WTC11 (cell line): ENCODE measurements at regions not wholly inside any gene's neighbourhood (a gene's known extent, or its start where the extent isn't known, plus 50 kb on each side); places are given as distances from the start of the nearest gene placed in this dataset.
"Not testable (repeated sequence)": the region's sequence is repeated elsewhere in the genome, so short reads cannot be mapped to it uniquely, and the experiment has no call there.

ENCODE experiments used
- ATAC-seq: fragments of 200-7000 bp; cut with Tn5 transposase; 2 replicates; pipeline ENCODE4 v1.10.0; 2021; ENCODE audit warnings: mild to moderate bottlenecking, moderate library complexity
- CTCF ChIA-PET: fragments of 300-600 bp; sonication (Branson Sonifier 250); formaldehyde crosslinking; loops from one replicate; lab custom pipeline; 2021; ENCODE audit warnings: antibody characterized with exemption; lab: Charles Lee
- POLR2A ChIA-PET: fragments of 350-600 bp; sonication (Branson Sonifier 250); formaldehyde crosslinking; loops from one replicate; lab custom pipeline; 2021; ENCODE audit warnings: antibody characterized with exemption; lab: Charles Lee
- DNase-seq: peaks from one replicate; pipeline ENCODE4 v3.0.0; 2021; ENCODE audit warnings: low spot score
- H3K27ac Mint-ChIP-seq: 2 replicates; pipeline ENCODE4 v1.8.0; 2021; ENCODE audit warnings: mixed read lengths
- H3K27me3 Mint-ChIP-seq: 2 replicates; pipeline ENCODE4 v1.8.0; 2021; ENCODE audit warnings: low read depth, mild to moderate bottlenecking, moderate library complexity, mixed read lengths
- H3K36me3 Mint-ChIP-seq: 2 replicates; pipeline ENCODE4 v1.8.0; 2021; ENCODE audit warnings: mixed read lengths
- H3K4me1 Mint-ChIP-seq: 2 replicates; pipeline ENCODE4 v1.8.0; 2022; ENCODE audit warnings: mixed read lengths
- H3K4me3 Mint-ChIP-seq: 2 replicates; pipeline ENCODE4 v1.8.0; 2021; ENCODE audit warnings: mild to moderate bottlenecking, moderate library complexity, mixed read lengths
- H3K9me3 Mint-ChIP-seq: 2 replicates; pipeline ENCODE4 v1.8.0; 2021; ENCODE audit warnings: mixed read lengths
- AR ChIP-seq: fragments of 250-450 bp; sonication (Bioruptor Pico); IDR thresholded peaks from 2 replicates; pipeline ENCODE4 v1.9.0; 2021; ENCODE audit warnings: mild to moderate bottlenecking
- CDX4 ChIP-seq: fragments of 250-450 bp; sonication (Bioruptor Pico); IDR thresholded peaks from 2 replicates; pipeline ENCODE4 v1.9.0; 2021; ENCODE audit warnings: moderate library complexity, mild to moderate bottlenecking, inconsistent platforms, borderline replicate concordance
- CREB1 ChIP-seq: sonication (generic); formaldehyde crosslinking; IDR thresholded peaks from 2 replicates; pipeline ENCODE4 v1.8.0; 2023; ENCODE audit warnings: mild to moderate bottlenecking, missing genetic modification reagents
- ERG ChIP-seq: fragments of 250-450 bp; sonication (Bioruptor Pico); IDR thresholded peaks from 2 replicates; pipeline ENCODE4 v1.8.0; 2021; ENCODE audit warnings: mild to moderate bottlenecking
- FOXJ3 ChIP-seq: sonication (generic); formaldehyde crosslinking; IDR thresholded peaks from 2 replicates; pipeline ENCODE4 v1.9.0; 2021; ENCODE audit warnings: missing genetic modification reagents, mild to moderate bottlenecking, borderline replicate concordance
- FOXK1 ChIP-seq: sonication (generic); formaldehyde crosslinking; IDR thresholded peaks from 2 replicates; pipeline ENCODE4 v1.8.0; 2022; ENCODE audit warnings: mild to moderate bottlenecking, moderate library complexity, missing genetic modification reagents
- FOXP1 ChIP-seq: sonication (generic); formaldehyde crosslinking; IDR thresholded peaks from 2 replicates; pipeline ENCODE4 v1.8.0; 2022; ENCODE audit warnings: missing genetic modification reagents, mild to moderate bottlenecking, moderate library complexity, borderline replicate concordance
- GABPB1 ChIP-seq: sonication (generic); formaldehyde crosslinking; IDR thresholded peaks from 2 replicates; pipeline ENCODE4 v1.8.1; 2023; ENCODE audit warnings: mild to moderate bottlenecking, missing genetic modification reagents
- GTF2I ChIP-seq: fragments of 250-450 bp; sonication (Bioruptor Pico); conservative IDR thresholded peaks from 2 replicates; pipeline ENCODE4 v1.4.0; 2021; ENCODE audit warnings: mild to moderate bottlenecking
- IRF2 ChIP-seq: sonication (generic); formaldehyde crosslinking; IDR thresholded peaks from 2 replicates; pipeline ENCODE4 v1.8.0; 2022; ENCODE audit warnings: low read depth, missing genetic modification reagents, borderline replicate concordance
- JUN ChIP-seq: sonication (generic); formaldehyde crosslinking; IDR thresholded peaks from 2 replicates; pipeline ENCODE4 v1.8.0; 2023; ENCODE audit warnings: mild to moderate bottlenecking, missing genetic modification reagents
- NFATC4 ChIP-seq: fragments of 250-450 bp; sonication (Bioruptor Pico); IDR thresholded peaks from 2 replicates; pipeline ENCODE4 v1.9.0; 2021; ENCODE audit warnings: mild to moderate bottlenecking
- NFE2L1 ChIP-seq: sonication (generic); formaldehyde crosslinking; IDR thresholded peaks from 2 replicates; pipeline ENCODE4 v1.8.1; 2023; ENCODE audit warnings: missing genetic modification reagents
- NR2C2 ChIP-seq: sonication (generic); formaldehyde crosslinking; IDR thresholded peaks from 2 replicates; pipeline ENCODE4 v1.8.0; 2022; ENCODE audit warnings: mild to moderate bottlenecking, missing genetic modification reagents
- PREB ChIP-seq: sonication (generic); formaldehyde crosslinking; IDR thresholded peaks from 2 replicates; pipeline ENCODE4 v1.8.1; 2022; ENCODE audit warnings: mild to moderate bottlenecking, missing genetic modification reagents, moderate library complexity, borderline replicate concordance
- PRRX2 ChIP-seq: fragments of 250-450 bp; sonication (Bioruptor Pico); IDR thresholded peaks from 2 replicates; pipeline ENCODE4 v1.8.0; 2021; ENCODE audit warnings: mild to moderate bottlenecking
- RORB ChIP-seq: fragments of 250-450 bp; sonication (Bioruptor Pico); IDR thresholded peaks from 2 replicates; pipeline ENCODE4 v1.9.0; 2021; ENCODE audit warnings: mild to moderate bottlenecking
- TP53 ChIP-seq: sonication (generic); formaldehyde crosslinking; IDR thresholded peaks from 2 replicates; pipeline ENCODE4 v1.8.1; 2023; ENCODE audit warnings: mild to moderate bottlenecking, missing genetic modification reagents
- ZNF423 ChIP-seq: fragments of 250-450 bp; sonication (Bioruptor Pico); IDR thresholded peaks from 2 replicates; pipeline ENCODE4 v2.1.2; 2022; ENCODE audit warnings: mild to moderate bottlenecking, moderate library complexity
- TF ChIP-seq, protein P1 (sequence below): sonication (generic); formaldehyde crosslinking; conservative IDR thresholded peaks from 2 replicates; pipeline ENCODE4 v1.8.1; 2023; ENCODE audit warnings: mild to moderate bottlenecking, low read depth, missing genetic modification reagents, moderate library complexity
- TF ChIP-seq, protein P2 (sequence below): fragments of 200-600 bp; IDR thresholded peaks from 2 replicates; pipeline ENCODE4 v1.8.0; 2022; ENCODE audit warnings: antibody characterized with exemption

DNA sequence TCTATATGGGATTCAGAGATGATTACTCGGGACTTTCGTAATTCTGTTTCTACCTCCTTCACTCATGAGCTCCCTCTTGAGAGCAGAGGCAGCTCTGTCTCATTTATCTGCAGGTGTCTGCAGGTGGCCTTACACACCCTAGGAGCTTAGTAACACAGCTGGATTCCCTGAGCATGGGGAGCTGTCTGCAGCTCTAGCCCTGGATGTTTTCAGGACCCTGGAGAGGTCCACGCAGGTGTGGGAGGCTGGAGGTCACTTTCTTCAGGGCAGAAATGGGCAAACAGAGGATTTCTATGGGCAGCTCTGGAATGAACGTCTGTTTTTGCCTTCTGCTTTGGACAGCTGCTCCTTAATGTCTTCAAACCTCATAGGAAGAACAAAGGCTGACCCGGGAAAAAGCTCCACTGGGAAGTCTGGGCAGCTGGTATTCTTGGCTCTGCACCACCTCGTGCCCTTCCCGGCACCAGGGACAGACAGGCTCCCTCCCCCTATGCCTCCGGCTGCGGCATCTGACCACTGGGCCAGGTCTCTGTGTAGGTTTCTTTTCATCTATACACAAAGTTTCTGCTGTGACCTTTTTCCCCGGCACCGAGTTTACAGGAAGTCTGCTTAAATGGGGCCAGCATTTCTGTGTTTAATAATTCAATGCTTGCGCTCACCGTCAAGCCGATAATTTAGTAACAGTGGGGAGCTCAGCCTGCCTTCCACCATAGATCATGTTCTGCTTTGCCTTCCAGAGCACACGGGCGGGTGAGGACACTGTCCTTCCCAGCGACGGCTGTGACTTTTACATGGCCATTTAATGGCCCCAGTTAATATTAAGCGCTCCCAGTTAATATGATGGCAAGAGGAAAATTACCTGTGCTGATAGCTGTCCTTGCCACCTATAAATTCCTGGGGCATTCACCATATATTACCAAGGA lies 320.2 kb upstream of the SFSWAP start:
- H3K27ac Mint-ChIP-seq, result no peak overlapping the region
- H3K4me1 Mint-ChIP-seq, result peaks cover 16% of the 10 kb centered on the region
- peaks cover 8% of the 10 kb centered on the region; the same call in 1 of the 2 replicates for H3K27me3 Mint-ChIP-seq
- ChIA-PET POLR2A (no interaction called here), CTCF (interaction anchor here (1.0 to 1.2 kb wide), 4 partner anchors 62 to 274 kb away, joined by 3 to 9 read pairs (median 4); no protein-coding TSS in a partner anchor)
- H3K9me3 Mint-ChIP-seq, result peaks cover 8% of the 10 kb centered on the region
- H3K4me3 Mint-ChIP-seq, result no peak overlapping the region
- ATAC-seq (peak; percentile 75), DNase-seq (peak; percentile 74)
- H3K36me3 Mint-ChIP-seq, result peaks cover 4% of the 10 kb centered on the region; the same call in 1 of the 2 replicates
- TF ChIP-seq FOXJ3 (CRISPR knock-in tag), result no peak
- no peak for TF ChIP-seq TP53 (CRISPR knock-in tag)
- peak; percentile 96 for TF ChIP-seq ZNF423 (CRISPR knock-in tag)
- TF ChIP-seq FOXK1 (CRISPR knock-in tag), result no peak
- TF ChIP-seq, protein P1, sequence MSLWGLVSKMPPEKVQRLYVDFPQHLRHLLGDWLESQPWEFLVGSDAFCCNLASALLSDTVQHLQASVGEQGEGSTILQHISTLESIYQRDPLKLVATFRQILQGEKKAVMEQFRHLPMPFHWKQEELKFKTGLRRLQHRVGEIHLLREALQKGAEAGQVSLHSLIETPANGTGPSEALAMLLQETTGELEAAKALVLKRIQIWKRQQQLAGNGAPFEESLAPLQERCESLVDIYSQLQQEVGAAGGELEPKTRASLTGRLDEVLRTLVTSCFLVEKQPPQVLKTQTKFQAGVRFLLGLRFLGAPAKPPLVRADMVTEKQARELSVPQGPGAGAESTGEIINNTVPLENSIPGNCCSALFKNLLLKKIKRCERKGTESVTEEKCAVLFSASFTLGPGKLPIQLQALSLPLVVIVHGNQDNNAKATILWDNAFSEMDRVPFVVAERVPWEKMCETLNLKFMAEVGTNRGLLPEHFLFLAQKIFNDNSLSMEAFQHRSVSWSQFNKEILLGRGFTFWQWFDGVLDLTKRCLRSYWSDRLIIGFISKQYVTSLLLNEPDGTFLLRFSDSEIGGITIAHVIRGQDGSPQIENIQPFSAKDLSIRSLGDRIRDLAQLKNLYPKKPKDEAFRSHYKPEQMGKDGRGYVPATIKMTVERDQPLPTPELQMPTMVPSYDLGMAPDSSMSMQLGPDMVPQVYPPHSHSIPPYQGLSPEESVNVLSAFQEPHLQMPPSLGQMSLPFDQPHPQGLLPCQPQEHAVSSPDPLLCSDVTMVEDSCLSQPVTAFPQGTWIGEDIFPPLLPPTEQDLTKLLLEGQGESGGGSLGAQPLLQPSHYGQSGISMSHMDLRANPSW, result no peak
- no peak for TF ChIP-seq RORB (CRISPR knock-in tag)

DNA sequence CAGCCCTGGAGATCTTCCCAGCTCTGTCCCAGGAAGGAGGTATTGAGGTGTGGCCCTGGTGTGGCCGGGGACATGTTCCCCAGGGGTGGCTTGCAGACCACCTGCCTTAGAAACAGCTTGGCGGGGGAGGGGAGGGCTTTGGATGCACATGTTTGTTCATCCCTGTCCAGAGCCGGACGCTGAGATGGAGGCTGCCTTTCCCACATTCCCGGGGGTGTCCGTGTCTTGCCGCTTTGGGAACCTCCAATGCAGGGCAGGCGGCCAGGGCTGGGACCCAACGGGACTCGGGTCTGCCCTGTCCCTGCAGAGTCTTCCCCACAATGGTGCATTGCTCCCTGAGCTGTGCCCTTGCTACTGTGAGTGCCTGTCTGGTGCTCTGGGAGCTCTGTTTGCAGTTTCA lies 319.5 kb upstream of the SFSWAP start:
- TF ChIP-seq IRF2 (CRISPR knock-in tag) (no peak), ZNF423 (CRISPR knock-in tag) (no peak), JUN (CRISPR knock-in tag) (no peak), NFE2L1 (CRISPR knock-in tag) (no peak), FOXP1 (CRISPR knock-in tag) (no peak), CDX4 (CRISPR knock-in tag) (no peak), ERG (CRISPR knock-in tag) (no peak), NR2C2 (CRISPR knock-in tag) (no peak), GABPB1 (no peak), CREB1 (CRISPR knock-in tag) (no peak), GTF2I (CRISPR knock-in tag) (no peak), PREB (no peak), NFATC4 (no peak), AR (CRISPR knock-in tag) (no peak), PRRX2 (CRISPR knock-in tag) (no peak)
- TF ChIP-seq, protein P2, sequence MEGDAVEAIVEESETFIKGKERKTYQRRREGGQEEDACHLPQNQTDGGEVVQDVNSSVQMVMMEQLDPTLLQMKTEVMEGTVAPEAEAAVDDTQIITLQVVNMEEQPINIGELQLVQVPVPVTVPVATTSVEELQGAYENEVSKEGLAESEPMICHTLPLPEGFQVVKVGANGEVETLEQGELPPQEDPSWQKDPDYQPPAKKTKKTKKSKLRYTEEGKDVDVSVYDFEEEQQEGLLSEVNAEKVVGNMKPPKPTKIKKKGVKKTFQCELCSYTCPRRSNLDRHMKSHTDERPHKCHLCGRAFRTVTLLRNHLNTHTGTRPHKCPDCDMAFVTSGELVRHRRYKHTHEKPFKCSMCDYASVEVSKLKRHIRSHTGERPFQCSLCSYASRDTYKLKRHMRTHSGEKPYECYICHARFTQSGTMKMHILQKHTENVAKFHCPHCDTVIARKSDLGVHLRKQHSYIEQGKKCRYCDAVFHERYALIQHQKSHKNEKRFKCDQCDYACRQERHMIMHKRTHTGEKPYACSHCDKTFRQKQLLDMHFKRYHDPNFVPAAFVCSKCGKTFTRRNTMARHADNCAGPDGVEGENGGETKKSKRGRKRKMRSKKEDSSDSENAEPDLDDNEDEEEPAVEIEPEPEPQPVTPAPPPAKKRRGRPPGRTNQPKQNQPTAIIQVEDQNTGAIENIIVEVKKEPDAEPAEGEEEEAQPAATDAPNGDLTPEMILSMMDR, result no peak
- TF ChIP-seq, all 79 proteins: peak for 0
- ChIA-PET POLR2A (no interaction called here), CTCF (no interaction called here)
- no peak overlapping the region for H3K27ac Mint-ChIP-seq
- ATAC-seq (no peak), DNase-seq (no peak)
- peaks cover 16% of the 10 kb centered on the region for H3K4me1 Mint-ChIP-seq
- H3K9me3 Mint-ChIP-seq, result peaks cover 8% of the 10 kb centered on the region
- no peak overlapping the region for H3K4me3 Mint-ChIP-seq
- H3K27me3 Mint-ChIP-seq, result peaks cover 8% of the 10 kb centered on the region; the same call in 1 of the 2 replicates
- H3K36me3 Mint-ChIP-seq, result peaks cover 4% of the 10 kb centered on the region; the same call in 1 of the 2 replicates

- peaks cover 39% of the 10 kb centered on the region for H3K9me3 Mint-ChIP-seq
- CTCF ChIA-PET, H3K4me1 Mint-ChIP-seq, H3K4me3 Mint-ChIP-seq, POLR2A ChIA-PET, H3K27ac Mint-ChIP-seq, DNase-seq, ATAC-seq: not testable (repeated sequence)
- peaks cover 25% of the 10 kb centered on the region for H3K27me3 Mint-ChIP-seq
- H3K36me3 Mint-ChIP-seq, result peaks cover 28% of the 10 kb centered on the region
These were observed 316.1 kb upstream of the SFSWAP start for GRCh38 chr12:131394752-131395151.
